ENCODE measurements at regions not wholly inside any gene's neighbourhood (a gene's known extent, or its start where the extent isn't known, plus 50 kb on each side); places are given as distances from the start of the nearest gene placed in this dataset.

DNA sequence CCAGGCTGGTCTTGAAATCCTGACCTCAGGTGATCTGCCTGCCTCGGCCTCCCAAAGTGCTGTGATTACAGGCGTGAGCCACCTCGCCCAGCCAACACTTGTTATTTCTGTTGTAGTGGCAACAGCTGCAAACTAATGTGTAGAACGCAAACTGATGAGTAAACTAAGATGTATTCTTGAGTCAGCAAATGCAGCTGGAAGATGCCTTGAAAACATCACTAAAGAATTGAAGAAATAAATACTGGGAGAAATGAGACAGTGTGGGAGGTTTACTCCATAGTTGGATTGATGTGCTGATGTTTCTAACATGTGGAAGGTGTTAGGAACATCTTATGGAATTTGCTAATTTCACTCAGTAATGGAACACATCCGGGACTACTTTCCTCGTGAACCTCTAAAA lies 61.3 kb upstream of the KCNE2 start:
- H3K27ac ChIP-seq, result no peak overlapping the region
- TF ChIP-seq, protein P1, sequence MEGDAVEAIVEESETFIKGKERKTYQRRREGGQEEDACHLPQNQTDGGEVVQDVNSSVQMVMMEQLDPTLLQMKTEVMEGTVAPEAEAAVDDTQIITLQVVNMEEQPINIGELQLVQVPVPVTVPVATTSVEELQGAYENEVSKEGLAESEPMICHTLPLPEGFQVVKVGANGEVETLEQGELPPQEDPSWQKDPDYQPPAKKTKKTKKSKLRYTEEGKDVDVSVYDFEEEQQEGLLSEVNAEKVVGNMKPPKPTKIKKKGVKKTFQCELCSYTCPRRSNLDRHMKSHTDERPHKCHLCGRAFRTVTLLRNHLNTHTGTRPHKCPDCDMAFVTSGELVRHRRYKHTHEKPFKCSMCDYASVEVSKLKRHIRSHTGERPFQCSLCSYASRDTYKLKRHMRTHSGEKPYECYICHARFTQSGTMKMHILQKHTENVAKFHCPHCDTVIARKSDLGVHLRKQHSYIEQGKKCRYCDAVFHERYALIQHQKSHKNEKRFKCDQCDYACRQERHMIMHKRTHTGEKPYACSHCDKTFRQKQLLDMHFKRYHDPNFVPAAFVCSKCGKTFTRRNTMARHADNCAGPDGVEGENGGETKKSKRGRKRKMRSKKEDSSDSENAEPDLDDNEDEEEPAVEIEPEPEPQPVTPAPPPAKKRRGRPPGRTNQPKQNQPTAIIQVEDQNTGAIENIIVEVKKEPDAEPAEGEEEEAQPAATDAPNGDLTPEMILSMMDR (conservative IDR thresholded peaks at IDR 0.05), result no peak
- no peak for TF ChIP-seq ZFX (IDR thresholded peaks at IDR 0.05)

DNA sequence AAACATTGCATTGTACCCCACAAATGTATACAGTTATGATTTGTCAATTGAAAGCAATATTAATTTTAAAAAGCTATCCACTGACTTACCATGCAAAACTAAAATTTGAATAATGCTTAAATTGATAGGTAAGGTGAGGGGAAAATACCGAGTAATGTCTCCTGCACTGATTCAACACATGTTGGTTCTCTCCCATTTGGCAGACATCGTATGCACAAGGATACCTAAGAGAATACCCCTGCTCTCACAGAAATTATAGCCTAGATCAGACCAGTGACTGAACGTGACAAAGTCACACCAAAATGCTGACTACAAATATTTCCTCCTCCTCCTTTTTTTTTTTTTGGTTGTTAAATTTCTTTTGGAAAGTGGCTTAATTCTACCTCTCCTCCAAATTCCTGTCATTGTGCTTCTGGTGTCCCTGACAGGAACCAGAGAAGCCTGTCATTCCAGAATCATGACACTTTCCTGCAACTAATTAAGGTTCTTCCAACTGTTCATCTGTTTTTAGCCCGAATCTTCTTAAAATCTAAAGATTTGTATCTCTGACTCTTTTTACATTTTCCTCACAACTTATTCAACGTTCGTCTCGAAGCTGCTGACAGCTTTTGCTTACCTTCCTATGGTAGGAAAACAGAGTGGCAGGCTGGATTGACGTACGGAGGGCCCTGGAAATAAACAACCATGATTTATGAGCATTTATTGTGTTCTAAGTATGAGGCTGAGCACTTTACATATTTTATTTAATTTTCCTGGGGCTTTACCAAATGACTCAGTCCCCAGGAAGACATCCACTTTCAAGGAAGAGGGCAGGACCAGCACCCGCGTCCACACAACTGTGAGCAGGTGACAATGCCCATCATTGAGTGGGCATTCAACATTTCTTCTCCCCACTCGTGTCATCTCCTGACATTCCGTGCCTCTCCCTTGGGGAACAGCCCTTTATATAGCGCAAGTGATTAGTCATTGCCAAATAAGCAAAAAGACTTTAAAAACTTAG lies 57.9 kb upstream of the KCNE2 start:
- H3K27ac ChIP-seq, result no peak overlapping the region
- TF ChIP-seq ZFX (IDR thresholded peaks at IDR 0.05), result no peak
- TF ChIP-seq, protein P1 (conservative IDR thresholded peaks at IDR 0.05), result no peak

DNA sequence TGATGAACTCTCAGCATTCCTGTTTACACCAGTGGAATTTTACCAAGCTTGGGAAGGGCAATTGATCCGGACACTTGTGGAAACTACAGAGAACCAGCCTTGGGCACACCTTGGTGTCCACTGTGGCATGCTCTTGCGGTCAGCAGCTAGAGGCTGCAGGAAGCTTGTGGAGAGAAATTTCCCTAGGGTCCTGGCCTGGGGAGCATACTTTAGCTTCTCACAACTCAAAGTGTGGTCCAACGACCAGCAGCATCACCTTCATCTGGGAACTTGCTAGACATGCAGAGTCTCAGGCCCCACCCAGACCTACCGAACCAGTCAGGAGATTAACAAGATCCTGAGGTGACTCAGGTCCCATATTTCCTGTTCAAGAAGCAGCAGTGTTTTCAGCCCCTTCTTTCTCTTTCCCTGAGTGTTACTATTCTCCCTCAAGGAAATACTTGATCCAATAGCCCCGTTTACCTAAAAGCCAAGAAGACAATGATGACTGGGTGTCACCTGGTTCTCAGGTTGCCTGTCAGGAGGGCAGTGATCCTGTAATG lies 55.7 kb upstream of the KCNE2 start:
- no peak for TF ChIP-seq ZFX (IDR thresholded peaks at IDR 0.05)
- TF ChIP-seq, protein P1 (conservative IDR thresholded peaks at IDR 0.05), result no peak
- H3K27ac ChIP-seq, result no peak overlapping the region

DNA sequence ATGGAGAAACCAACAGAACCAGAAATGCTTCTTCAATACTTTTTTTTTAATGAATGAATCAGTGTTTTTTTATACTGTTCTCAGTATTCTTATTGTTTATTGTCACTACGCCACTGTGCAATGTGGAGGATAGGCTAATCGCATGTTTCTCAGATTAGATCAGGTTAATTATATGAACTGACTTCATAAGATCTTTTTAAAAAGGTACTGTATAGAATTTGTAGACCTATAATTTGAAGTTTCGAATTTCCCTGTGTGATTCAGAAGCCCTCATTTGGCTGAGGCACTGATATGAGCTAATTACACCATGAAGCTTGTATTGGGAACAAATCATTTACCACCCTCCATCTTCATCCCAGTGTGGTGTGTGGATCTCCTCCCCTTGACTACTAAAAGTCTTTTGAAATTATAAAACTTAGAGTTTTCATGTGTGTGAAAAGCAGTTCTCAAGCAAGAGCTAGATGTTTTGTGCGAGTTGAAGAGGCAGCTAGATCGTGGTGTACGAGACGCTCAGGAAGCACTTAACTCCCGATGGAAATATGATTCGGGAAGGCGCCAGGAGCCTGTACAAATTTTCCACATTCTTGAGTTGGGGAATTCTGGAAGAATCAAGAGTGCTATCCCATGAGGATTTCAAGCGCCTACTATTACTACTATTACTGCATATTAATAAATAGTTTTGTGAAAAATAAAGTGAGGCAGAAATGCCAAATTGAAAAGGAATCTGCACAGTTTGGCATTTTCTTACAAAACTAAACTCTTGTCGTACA lies 52.1 kb upstream of the KCNE2 start:
- H3K27ac ChIP-seq, result no peak overlapping the region
- no peak for TF ChIP-seq ZFX (IDR thresholded peaks at IDR 0.05)
- TF ChIP-seq, protein P1 (conservative IDR thresholded peaks at IDR 0.05), result no peak

DNA sequence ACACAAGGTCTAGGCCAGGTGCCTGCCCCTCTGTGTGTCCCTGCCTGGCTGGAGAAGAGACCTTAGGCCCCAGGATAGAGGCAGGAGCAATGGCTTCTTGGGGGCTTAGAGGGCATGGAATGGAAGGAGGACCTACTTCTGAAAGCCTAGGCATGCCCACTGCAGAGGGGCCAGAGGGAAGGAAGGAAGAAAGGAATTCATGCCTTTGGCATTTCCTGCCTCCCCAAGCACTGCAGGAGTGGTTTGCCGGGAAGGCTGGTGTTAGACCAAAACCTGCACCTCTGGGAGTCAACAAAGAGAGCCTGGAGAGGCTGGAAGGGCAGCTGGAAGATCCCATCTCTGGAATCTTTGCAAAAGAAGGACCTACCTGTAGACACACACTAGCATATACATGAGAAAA lies 50.7 kb upstream of the KCNE2 start:
- TF ChIP-seq ZFX (IDR thresholded peaks at IDR 0.05), result no peak
- TF ChIP-seq, protein P1 (conservative IDR thresholded peaks at IDR 0.05), result no peak
- H3K27ac ChIP-seq, result no peak overlapping the region
